OCI-LY7 (cell line): ENCODE measurements at regions not wholly inside any gene's neighbourhood (a gene's known extent, or its start where the extent isn't known, plus 50 kb on each side); places are given as distances from the start of the nearest gene placed in this dataset.

Experiments used
- BruUV-seq: library from RNA; stranded (reverse); fragments of 400-500 nt; replicated peaks from 2 replicates; lab custom pipeline; 2021; lab: Mats Ljungman, UMichigan
- CTCF ChIA-PET: fragments of 300-600 bp; sonication (Branson Sonifier 250); formaldehyde crosslinking; loops from one replicate; lab custom pipeline; 2022; ENCODE audit warnings: antibody characterized with exemption; ENCODE audit not compliant: unreplicated experiment; lab: Charles Lee
- POLR2A ChIA-PET: fragments of 300-600 bp; sonication (Branson Sonifier 250); formaldehyde crosslinking; loops from one replicate; lab custom pipeline; 2022; ENCODE audit warnings: antibody characterized with exemption; lab: Charles Lee
- DNase-seq: peaks from one replicate; pipeline ENCODE4 v3.0.0-alpha.2; 2015; ENCODE audit warnings: low spot score
- H2AFZ ChIP-seq: fragments of 200-600 bp; sonication (generic), shearing (Covaris generic); 2 replicates; pipeline ENCODE4 v1.6.1; 2014; ENCODE audit warnings: mild to moderate bottlenecking, antibody characterized with exemption, low read length, moderate library complexity
- H3K27ac ChIP-seq: fragments of 200-600 bp; sonication (generic); 2 replicates; pipeline ENCODE4 v1.5.1; 2014; ENCODE audit warnings: mixed run types, low read depth, mild to moderate bottlenecking, moderate library complexity, low read length, inconsistent platforms; ENCODE audit not compliant: poor library complexity, severe bottlenecking
- H3K36me3 ChIP-seq: fragments of 200-600 bp; sonication (generic); 2 replicates; pipeline ENCODE4 v1.6.1; 2014; ENCODE audit warnings: mild to moderate bottlenecking, antibody characterized with exemption, low read length, moderate library complexity, mixed read lengths; ENCODE audit not compliant: insufficient read depth
- H3K4me1 ChIP-seq: fragments of 200-600 bp; sonication (generic); 2 replicates; pipeline ENCODE4 v1.5.1; 2014; ENCODE audit warnings: mild to moderate bottlenecking, low read length; ENCODE audit not compliant: insufficient read depth, poor library complexity, severe bottlenecking
- H3K4me2 ChIP-seq: fragments of 200-600 bp; sonication (generic); 2 replicates; pipeline ENCODE4 v1.6.1; 2014; ENCODE audit warnings: mild to moderate bottlenecking, low read length
- H3K4me3 ChIP-seq: fragments of 200-600 bp; sonication (generic); 2 replicates; pipeline ENCODE4 v1.5.1; 2014; ENCODE audit warnings: mild to moderate bottlenecking, low read depth, low read length; ENCODE audit not compliant: poor library complexity, severe bottlenecking
- H3K79me2 ChIP-seq: fragments of 200-600 bp; sonication (generic); 2 replicates; pipeline ENCODE4 v1.6.1; 2016; ENCODE audit warnings: low read depth, mild to moderate bottlenecking, low read length, moderate library complexity, mixed read lengths; ENCODE audit not compliant: insufficient read depth
- H3K9me2 ChIP-seq: fragments of 200-600 bp; sonication (generic); 2 replicates; pipeline ENCODE4 v1.6.1; 2016; ENCODE audit warnings: mild to moderate bottlenecking, low read length, mixed read lengths; ENCODE audit not compliant: insufficient read depth
- H3K9me3 ChIP-seq: fragments of 200-600 bp; sonication (generic); 2 replicates; pipeline ENCODE4 v1.6.1; 2014; ENCODE audit warnings: mild to moderate bottlenecking, mixed run types, low read length, mixed read lengths
- H4K20me1 ChIP-seq: fragments of 200-600 bp; sonication (generic); 2 replicates; pipeline ENCODE4 v1.6.1; 2014; ENCODE audit warnings: mild to moderate bottlenecking, antibody characterized with exemption, low read length, moderate library complexity, mixed read lengths; ENCODE audit not compliant: insufficient read depth
- EZH2phosphoT487 ChIP-seq: fragments of 200-600 bp; sonication (generic); IDR thresholded peaks from 2 replicates; pipeline ENCODE4 v1.6.1; 2018; ENCODE audit warnings: low read depth, borderline replicate concordance, mild to moderate bottlenecking, mixed run types, antibody characterized with exemption, low read length, moderate library complexity, mixed read lengths
- intact Hi-C: fragments of 100-400 bp; cut with micrococcal nuclease; formaldehyde crosslinking; loops from one replicate; pipeline ENCODE4 v1.10.0; 2022; ENCODE audit not compliant: unreplicated experiment
- TF ChIP-seq, protein P1 (sequence below): fragments of 200-600 bp; sonication (generic); conservative IDR thresholded peaks from 2 replicates; pipeline ENCODE4 v1.5.1; 2014; ENCODE audit warnings: mild to moderate bottlenecking, antibody characterized with exemption, low read length, moderate library complexity, mixed read lengths

- CTCF ChIA-PET, result no interaction called here
- no TSS peak for BruUV-seq
- H3K79me2 ChIP-seq, result no peaks in the 10 kb centered on the region
These were observed 352.5 kb downstream of the ZNF326 start for GRCh38 chr1:90347366-90347765.

DNA sequence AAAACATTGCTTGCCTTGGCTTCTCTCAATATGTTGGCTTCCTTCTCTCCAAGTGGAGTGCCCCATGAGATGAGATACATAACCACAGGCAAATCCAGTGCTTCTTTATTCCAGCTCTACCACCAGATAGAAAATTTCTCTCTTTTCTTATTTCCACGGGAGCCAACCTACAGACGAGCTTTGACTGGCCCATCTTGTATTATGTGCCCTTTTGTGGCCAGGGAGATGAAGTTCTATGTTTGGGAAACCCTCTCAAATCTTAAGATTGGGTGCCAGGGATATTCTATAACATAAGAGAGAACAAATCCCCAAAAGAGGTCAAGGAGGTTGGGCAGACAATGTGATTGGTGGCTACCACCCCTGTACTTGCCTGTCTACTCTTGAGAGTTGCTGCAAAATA, 351.8 kb downstream of the ZNF326 start:
- ChIA-PET CTCF (no interaction called here), POLR2A (interaction anchor here (1.4 kb wide), 1 partner anchor 10 kb away, joined by 3 read pairs; no protein-coding TSS in a partner anchor)
- BruUV-seq, result no TSS peak

More at GRCh38 chr1:90347366-90347765, 352.5 kb downstream of the ZNF326 start:
- intact Hi-C loops, result no loop called here
- no peak for TF ChIP-seq EZH2phosphoT487
- TF ChIP-seq, protein P1, sequence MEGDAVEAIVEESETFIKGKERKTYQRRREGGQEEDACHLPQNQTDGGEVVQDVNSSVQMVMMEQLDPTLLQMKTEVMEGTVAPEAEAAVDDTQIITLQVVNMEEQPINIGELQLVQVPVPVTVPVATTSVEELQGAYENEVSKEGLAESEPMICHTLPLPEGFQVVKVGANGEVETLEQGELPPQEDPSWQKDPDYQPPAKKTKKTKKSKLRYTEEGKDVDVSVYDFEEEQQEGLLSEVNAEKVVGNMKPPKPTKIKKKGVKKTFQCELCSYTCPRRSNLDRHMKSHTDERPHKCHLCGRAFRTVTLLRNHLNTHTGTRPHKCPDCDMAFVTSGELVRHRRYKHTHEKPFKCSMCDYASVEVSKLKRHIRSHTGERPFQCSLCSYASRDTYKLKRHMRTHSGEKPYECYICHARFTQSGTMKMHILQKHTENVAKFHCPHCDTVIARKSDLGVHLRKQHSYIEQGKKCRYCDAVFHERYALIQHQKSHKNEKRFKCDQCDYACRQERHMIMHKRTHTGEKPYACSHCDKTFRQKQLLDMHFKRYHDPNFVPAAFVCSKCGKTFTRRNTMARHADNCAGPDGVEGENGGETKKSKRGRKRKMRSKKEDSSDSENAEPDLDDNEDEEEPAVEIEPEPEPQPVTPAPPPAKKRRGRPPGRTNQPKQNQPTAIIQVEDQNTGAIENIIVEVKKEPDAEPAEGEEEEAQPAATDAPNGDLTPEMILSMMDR, result no peak
- Histone ChIP-seq H3K4me2 (no peak overlapping the region), H3K4me1 (no peaks in the 10 kb centered on the region), H3K36me3 (no peaks in the 10 kb centered on the region), H3K9me2 (no peaks in the 10 kb centered on the region), H4K20me1 (no peaks in the 10 kb centered on the region), H3K9me3 (no peaks in the 10 kb centered on the region), H2AFZ (no peak overlapping the region), H3K27ac (no peak overlapping the region), H3K4me3 (no peak overlapping the region)
- POLR2A ChIA-PET, result interaction anchor here (0.6 to 1.4 kb wide), 2 partner anchors 10 to 1331 kb away, joined by 3 to 4 read pairs; no protein-coding TSS in a partner anchor
- DNase-seq, result no peak

GRCh38 chr1:90346349-90346748, 351.4 kb downstream of the ZNF326 start:
- no peaks in the 10 kb centered on the region for H3K9me2 ChIP-seq
- H3K4me3 ChIP-seq, result no peak overlapping the region
- DNase-seq, result no peak
- no peak overlapping the region for H3K27ac ChIP-seq
- H4K20me1 ChIP-seq, result no peaks in the 10 kb centered on the region
- H3K4me2 ChIP-seq, result no peak overlapping the region
- no peak overlapping the region for H2AFZ ChIP-seq
- intact Hi-C loops, result no loop called here
- TF ChIP-seq, protein P1, result no peak
- no peak for TF ChIP-seq EZH2phosphoT487
- POLR2A ChIA-PET, result interaction anchor here (1.4 kb wide), 1 partner anchor 9 kb away, joined by 3 read pairs; no protein-coding TSS in a partner anchor
- no peaks in the 10 kb centered on the region for H3K36me3 ChIP-seq
- no TSS peak for BruUV-seq
- CTCF ChIA-PET, result no interaction called here
- H3K9me3 ChIP-seq, result no peaks in the 10 kb centered on the region
- no peaks in the 10 kb centered on the region for H3K79me2 ChIP-seq
- no peaks in the 10 kb centered on the region for H3K4me1 ChIP-seq

More for the DNA sequence above, 351.8 kb downstream of the ZNF326 start:
- Histone ChIP-seq H3K27ac (no peak overlapping the region), H3K9me2 (no peaks in the 10 kb centered on the region), H3K4me1 (no peaks in the 10 kb centered on the region), H2AFZ (no peak overlapping the region), H3K36me3 (no peaks in the 10 kb centered on the region), H3K4me2 (no peak overlapping the region), H3K79me2 (no peaks in the 10 kb centered on the region), H4K20me1 (no peaks in the 10 kb centered on the region), H3K4me3 (no peak overlapping the region), H3K9me3 (no peaks in the 10 kb centered on the region)
- no peak for DNase-seq
- intact Hi-C loops, result no loop called here
- TF ChIP-seq, protein P1, result no peak
